H54 (cell line): ENCODE measurements at regions not wholly inside any gene's neighbourhood (a gene's known extent, or its start where the extent isn't known, plus 50 kb on each side); places are given as distances from the start of the nearest gene placed in this dataset.
"Not testable (repeated sequence)": the region's sequence is repeated elsewhere in the genome, so short reads cannot be mapped to it uniquely, and the experiment has no call there.

Experiments
- DNase-seq: peaks from one replicate; pipeline ENCODE4 v3.0.0; 2011; ENCODE audit warnings: low spot score, mixed read lengths; ENCODE audit not compliant: insufficient read length
- FAIRE-seq: peaks from 3 replicates; lab custom pipeline; 2011; peaks lifted over from hg19 to GRCh38; lab: Jason Lieb, UNC
- POLR2A ChIP-seq: IDR thresholded peaks from 2 replicates; pipeline ENCODE4 v1.6.1; 2011; ENCODE audit warnings: low read depth, mild to moderate bottlenecking, low read length

DNA sequence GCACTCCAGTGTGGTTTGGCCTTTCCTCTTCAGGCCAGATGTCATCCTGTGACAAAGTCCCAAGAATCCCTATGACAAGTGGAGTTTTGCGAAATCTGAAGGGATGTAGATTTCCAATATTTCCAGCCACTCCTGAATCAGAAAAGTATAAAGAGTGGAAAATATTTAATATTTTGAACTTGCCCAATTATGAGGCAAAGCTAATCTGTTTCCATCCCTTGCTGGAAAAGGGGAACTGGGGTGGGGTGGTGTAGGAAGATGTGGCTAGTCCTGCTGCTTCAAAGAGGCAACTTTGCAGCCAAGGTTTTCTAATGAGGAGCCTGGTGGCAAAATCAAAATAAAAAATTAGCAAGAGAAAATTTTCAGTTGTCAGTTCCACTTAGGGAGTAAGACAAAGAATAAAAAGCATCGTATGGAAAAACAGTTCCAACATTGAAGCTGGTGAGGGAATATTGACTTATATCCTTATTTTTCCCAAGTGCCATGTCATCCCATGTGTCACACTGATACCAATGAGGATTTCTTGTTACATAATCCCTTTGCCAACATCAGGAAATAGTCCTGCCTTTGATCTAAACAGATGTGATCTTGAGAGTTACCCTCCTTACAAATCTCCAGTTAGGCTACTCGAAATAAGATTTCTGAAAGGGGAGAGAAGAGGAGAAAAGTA is 480.0 kb upstream of the JARID2 start:
- DNase-seq: no peak
- no peak for TF ChIP-seq POLR2A
- FAIRE-seq: no peak

DNA sequence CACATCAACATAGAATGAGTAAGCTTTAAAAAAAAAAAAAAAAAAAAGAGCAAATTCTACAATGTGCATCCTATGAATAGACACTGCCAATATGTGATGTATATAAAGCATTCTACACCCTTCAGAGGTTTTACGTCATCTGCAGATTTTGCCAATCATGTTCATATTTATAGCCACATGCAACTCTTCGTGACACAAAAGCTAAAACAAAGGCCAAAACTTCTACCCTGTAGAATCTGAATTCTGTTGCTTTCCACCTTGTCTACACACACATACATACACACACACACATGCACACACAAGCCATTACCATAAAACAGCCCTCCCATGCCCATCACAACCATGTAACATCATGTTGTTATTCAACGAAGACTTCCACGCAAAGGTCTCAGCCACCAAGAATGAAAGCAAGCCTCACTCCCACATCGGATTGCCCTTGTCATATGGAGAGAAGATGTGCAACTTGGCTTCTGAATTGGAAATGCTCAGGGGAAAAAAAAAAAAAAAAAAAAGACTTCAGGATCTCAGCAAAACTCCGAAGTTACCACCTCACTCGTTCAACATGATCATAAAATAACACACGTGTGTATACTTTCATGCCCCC is 479.4 kb upstream of the JARID2 start:
- FAIRE-seq (no peak), DNase-seq (no peak)
- TF ChIP-seq POLR2A: no peak

DNA sequence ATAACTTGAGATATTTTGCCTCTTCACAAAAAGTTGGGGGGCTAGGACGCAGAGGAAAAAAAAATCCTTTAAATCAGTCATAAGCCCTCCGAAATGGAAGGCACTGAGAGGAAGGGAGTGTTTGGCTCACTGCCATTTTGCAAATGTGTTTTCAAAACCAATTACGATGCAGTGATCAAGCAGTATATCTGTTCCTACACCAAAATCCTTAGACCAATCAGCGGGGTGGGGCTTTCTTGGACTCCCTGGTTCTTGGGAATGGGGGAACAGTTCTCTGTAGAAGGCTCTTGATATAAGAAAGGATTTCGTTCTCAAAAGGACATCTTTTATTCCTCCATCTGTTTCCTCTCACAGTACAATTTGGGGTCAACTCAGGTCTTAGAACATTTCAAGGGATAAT is 478.6 kb upstream of the JARID2 start:
- DNase-seq: no peak
- TF ChIP-seq POLR2A: no peak
- FAIRE-seq: no peak

DNA sequence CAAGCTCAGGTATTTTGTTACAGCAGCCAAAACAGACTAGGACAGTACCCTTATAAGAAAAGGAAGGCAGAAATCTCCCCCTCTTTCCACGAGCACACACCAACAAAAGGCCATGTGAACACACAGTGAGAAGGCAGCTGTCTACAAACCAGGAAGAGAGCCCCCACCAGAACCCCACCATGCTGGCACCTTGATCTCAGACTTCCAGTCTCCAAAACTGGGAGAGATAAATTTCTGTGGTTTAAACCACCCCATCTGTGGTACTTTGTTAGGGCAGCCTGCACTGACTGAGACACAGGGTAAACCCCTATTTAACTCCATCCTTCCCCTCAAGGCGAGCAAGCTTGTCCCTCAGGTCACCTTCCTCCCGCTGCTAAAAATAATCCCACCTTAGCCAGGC is 475.8 kb upstream of the JARID2 start:
- no peak for TF ChIP-seq POLR2A
- FAIRE-seq: no peak
- DNase-seq: no peak

DNA sequence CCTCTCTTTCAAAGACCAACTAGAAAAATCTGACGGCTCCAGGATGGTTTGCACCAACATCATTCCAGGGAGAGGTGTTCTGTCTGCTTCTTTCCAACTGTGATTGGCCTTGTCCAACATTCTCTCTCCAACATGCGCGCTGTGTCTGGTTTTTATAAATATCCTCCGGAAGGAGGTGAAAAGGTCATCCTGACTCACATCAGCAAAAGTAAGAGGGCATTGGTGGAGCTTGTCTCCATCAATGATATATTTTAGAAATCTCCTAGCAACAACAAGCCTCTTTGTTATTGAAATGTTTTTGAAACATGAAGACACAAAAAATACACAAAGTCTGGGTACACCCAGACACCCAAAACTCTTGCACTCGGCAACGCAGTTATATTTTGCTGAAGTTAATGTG is 475.3 kb upstream of the JARID2 start:
- FAIRE-seq (no peak), DNase-seq (no peak)
- TF ChIP-seq POLR2A: no peak

DNA sequence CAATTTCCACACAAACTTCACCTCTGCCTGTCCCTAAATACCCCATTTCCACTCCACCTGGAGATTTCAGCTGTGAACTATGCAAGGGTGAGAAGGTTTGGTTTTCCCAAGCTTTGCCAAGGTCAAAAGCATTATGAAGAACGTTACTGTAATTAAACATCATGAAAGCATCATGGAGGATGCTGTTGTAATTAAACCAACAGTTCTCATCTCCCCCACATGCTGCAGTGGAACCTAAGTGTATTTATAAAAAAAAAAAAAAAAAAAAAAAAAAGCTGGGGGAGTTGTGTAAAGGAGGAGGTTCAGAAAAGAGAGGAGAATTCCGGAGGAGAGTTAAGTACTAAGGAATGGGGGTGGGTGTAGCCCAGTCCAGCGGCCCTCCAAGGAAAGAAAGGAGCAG is 474.9 kb upstream of the JARID2 start:
- DNase-seq (no peak), FAIRE-seq (no peak)
- TF ChIP-seq POLR2A: no peak

DNA sequence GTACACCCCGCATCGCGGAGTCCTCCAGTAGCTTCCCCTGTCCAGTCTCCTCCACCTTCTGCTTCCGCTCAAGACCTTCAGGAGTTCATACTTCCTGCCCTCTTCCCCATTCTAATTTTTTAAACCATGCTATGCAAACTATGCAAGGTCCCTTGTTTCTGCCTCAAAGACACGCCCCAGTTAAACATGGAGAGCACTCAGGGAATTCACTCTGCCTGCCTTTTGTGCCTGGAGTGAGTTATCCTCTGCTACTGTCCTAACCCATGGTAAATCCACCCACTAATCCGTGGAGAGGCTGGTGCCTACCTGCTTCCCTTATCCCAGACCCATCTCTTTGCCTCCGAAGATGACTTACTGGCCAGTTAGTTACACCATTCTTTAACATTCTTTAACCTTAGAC is 473.7 kb upstream of the JARID2 start:
- no peak for TF ChIP-seq POLR2A
- FAIRE-seq (no peak), DNase-seq (no peak)

DNA sequence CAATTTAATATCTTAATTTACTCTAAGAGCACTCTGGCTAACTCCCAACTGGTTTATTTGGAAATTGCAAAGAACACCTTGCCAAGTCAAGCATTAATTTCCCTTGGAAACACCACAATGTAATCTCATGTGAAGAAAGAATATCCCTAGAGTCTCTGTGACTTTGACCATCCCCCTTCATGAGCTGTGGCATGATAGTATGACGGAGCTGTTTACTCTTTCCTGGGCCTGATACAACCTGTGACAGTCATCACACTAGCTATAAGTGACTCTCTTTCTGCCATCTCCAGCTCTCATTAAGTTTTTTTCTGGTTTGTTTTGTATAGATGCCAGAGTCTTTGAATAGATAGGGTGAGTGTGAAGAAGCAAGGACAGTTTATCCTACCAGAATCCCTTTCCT is 470.3 kb upstream of the JARID2 start:
- DNase-seq: no peak
- FAIRE-seq: no peak
- no peak for TF ChIP-seq POLR2A

DNA sequence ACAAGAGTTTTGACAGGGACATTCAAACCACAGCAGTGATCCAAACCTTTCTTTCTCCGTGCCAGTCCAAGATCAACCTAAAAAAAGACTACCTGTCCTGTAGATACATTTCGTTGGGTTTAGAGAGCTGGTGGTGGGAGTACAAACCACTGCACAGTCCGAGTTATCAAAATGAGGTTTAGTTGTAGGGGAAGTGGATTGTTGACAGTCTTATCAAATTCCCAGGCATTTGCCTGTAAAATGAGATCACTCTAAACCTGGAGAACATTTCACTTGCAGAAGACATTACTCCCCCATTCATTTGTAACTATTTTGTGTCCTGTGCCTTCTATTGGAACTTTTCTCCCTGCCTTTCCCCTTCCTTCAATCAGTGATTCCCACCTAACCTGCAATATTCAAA is 469.6 kb upstream of the JARID2 start:
- DNase-seq (no peak), FAIRE-seq (no peak)
- no peak for TF ChIP-seq POLR2A

DNA sequence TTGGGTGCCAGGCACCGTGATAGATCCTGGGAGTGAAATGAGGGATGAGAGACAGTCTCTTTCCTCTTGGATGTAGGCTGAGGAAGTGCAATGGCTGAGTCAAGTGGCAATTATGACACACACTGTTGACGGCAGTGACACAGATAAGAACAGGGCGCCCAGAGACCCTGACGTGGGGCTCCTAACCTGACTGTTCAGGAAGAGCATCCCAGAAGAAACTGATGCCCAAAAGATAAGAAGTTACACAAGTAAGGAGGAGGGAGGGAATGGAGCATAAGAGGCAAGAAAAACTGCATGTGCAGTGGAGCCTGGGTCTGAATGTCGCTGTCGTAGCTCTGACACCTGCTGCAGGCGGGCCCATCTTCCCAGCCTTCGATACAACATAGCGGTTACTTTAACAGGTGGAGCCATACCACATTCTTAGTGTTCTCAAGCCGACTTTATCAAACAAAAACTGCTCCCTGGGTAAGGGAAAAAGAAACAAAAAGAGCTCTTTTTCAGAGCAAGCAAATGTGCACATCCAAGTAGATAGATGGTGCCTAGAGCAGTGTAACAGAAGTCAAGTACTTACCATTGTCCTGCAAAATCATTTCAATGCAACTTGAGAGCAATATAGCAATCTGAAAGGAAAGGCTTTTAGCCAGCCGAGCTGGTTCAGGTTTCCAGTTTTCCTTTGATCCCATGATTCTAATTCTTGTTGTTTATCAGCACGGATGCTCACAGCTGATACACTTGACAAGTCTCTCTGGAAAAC is 463.9 kb upstream of the JARID2 start:
- no peak for TF ChIP-seq POLR2A
- FAIRE-seq: no peak
- no peak for DNase-seq

DNA sequence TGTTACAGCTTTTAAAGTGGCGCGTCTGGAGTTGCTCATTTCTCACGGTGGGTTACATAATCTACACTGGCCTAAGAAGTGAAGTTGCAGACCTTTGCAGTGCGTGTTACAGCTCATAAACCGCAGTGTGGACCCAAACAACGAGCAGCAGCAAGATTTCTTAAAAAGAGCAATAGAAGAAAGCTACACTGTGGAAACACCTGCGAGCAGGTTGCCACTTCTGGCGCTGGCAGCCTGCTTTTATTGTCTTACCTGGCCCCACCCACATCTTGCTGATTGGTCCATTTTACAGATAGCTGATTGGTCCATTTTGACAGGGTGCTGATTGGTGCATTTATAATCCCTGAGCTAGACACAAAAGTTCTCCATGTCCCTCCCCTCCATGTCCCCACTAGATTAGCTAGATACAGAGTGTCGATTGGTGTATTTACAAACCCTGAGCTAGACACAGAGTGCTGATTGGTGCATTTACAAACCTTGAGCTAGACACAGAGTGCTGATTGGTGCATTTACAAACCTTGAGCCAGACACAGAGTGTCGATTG is 462.9 kb upstream of the JARID2 start:
- not testable (repeated sequence) for DNase-seq, FAIRE-seq

DNA sequence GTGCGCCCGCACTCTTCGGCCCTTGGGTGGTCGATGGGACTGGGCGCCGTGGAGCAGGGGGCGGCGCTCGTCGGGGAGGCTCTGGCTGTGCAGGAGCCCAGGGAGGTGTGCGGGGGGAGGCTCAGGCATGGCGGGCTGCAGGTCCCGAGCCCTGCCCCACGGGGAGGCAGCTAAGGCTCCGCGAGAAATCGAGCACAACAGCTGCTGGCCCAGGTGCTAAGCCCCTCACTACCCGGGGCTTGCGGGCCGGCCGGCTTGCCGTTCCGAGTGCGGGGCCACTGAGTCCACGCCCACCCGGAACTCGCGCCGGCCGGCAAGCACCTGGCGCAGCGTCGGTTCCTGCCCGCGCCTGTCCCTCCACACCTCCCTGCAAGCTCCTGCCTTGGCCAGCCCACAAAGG is 462.3 kb upstream of the JARID2 start:
- DNase-seq (no peak), FAIRE-seq (no peak)
- no peak for TF ChIP-seq POLR2A

DNA sequence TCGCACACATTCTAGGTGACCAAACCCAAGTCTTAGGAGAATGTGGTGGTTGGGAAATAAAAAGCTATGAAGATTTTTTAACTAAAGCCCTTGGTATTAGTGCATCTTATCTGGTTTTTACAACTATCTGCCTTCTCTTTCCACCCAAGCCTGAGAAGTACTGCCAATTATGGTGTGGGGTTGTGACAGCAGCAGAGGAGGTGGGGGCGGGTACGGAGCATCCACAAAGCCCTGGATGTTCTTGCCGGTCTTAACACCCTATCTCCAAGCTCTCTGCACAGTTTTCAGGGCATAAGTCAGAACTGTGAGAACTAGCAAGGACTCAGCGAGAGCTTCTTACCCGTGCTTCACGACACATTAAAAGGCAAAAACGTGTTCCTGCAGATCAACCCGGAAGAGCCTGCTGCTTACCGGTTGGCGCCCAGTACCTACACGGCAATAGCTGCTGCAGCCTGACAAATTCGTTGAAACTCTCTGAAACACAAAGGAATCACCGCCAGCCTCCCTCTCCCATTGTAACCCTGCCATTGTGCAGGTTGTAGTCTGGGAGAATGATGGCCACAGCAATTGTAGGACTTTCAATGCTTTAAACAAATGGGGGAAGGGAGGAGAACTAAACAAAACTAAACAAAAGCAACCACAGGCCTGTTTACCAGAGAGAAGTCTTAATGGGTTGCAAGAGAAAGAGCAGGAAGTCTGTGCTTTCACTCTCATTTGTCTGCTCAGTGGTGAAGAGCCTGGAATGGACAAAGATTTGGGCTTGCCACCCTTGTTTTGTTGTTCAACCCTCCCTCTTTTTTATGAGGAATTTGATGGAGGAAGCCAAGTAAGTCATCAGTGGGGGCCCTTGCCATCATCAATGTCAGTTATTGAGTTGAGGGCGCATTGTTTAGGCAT is 461.0 kb upstream of the JARID2 start:
- TF ChIP-seq POLR2A: no peak
- FAIRE-seq (no peak), DNase-seq (no peak)

DNA sequence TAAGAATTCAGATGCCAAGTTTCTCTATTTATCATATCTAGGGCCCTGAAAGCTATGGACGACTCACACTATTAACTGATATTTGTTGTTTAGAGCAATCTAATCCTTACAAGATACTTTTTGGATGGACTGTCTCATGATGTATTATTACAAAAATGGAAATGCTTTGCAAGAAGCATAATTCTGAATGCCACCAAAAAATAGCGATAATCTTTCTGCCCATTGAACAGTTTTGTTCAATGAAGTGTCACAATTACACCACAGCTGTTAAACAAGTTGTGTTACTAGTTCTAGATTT is 460.4 kb upstream of the JARID2 start:
- no peak for DNase-seq
- TF ChIP-seq POLR2A: no peak
- no peak for FAIRE-seq
